ENCODE measurements at regions not wholly inside any gene's neighbourhood (a gene's known extent, or its start where the extent isn't known, plus 50 kb on each side); places are given as distances from the start of the nearest gene placed in this dataset.

DNA sequence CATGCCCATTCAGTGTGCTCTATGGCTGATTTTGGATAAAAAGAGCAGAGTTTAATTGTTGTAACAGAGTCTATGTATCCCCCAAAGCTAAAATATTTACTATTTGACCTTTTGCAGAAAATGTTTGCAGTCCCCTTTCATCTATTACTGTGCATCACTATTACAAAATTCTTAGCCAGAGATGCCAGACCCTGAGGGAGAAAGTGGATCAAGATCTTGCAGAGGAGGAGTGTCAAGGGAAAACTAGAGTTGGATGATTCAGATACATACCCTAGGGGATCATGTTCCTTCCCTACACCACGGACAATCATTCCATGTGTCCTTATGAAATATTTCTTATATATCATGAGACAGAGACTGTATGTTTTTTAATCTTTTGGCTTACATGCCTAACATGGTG, 68.6 kb upstream of the TPRG1 start:
- TF ChIP-seq, protein P1, sequence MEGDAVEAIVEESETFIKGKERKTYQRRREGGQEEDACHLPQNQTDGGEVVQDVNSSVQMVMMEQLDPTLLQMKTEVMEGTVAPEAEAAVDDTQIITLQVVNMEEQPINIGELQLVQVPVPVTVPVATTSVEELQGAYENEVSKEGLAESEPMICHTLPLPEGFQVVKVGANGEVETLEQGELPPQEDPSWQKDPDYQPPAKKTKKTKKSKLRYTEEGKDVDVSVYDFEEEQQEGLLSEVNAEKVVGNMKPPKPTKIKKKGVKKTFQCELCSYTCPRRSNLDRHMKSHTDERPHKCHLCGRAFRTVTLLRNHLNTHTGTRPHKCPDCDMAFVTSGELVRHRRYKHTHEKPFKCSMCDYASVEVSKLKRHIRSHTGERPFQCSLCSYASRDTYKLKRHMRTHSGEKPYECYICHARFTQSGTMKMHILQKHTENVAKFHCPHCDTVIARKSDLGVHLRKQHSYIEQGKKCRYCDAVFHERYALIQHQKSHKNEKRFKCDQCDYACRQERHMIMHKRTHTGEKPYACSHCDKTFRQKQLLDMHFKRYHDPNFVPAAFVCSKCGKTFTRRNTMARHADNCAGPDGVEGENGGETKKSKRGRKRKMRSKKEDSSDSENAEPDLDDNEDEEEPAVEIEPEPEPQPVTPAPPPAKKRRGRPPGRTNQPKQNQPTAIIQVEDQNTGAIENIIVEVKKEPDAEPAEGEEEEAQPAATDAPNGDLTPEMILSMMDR (IDR thresholded peaks at IDR 0.05), result no peak
- no peak for TF ChIP-seq EZH2phosphoT487 (IDR thresholded peaks at IDR 0.05)
- TF ChIP-seq EZH2 (IDR thresholded peaks at IDR 0.05), result no peak

Data from neural progenitor cell (in vitro differentiated cells).